ENCODE measurements at regions not wholly inside any gene's neighbourhood (a gene's known extent, or its start where the extent isn't known, plus 50 kb on each side); places are given as distances from the start of the nearest gene placed in this dataset.

DNA sequence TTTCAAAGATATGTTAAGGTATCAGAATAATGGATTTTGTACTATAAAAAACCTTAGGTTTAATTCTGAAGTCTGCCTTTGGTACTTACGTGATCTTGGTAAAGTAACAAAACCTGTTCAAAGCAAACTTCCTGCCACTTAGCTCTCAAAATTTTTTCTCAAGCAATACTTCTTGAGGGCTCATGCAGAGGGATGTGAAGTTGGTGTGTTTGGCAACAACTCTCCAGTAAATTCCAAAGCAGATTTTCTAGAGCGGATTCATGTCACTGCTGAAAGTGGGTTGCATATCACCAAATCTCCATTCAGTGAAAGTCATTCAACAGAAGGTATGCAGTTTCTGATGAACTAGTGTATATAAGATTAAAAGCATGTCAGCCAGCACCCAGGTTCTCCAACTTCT, 856.7 kb downstream of the CDH8 start:
- TF ChIP-seq EP300 (IDR thresholded peaks at IDR 0.05; ENCODE audit: borderline replicate concordance in 1 of 2, low read depth in 1 of 2, low read length in 1 of 2) (no peak), RFX5 (IDR thresholded peaks at IDR 0.05; ENCODE audit: low read length) (no peak), JUND (IDR thresholded peaks at IDR 0.05) (no peak), CHD2 (IDR thresholded peaks at IDR 0.05; ENCODE audit: low read length, partially characterized antibody) (no peak), FOXM1 (IDR thresholded peaks at IDR 0.05; ENCODE audit: low read depth) (no peak), TEAD4 (IDR thresholded peaks at IDR 0.05; ENCODE audit: borderline replicate concordance, insufficient read depth) (no peak), POLR2AphosphoS5 (IDR thresholded peaks at IDR 0.05; ENCODE audit: low read depth, low read length) (no peak), YY1 (IDR thresholded peaks at IDR 0.05; ENCODE audit: low read depth) (no peak)
- TF ChIP-seq, protein P1, sequence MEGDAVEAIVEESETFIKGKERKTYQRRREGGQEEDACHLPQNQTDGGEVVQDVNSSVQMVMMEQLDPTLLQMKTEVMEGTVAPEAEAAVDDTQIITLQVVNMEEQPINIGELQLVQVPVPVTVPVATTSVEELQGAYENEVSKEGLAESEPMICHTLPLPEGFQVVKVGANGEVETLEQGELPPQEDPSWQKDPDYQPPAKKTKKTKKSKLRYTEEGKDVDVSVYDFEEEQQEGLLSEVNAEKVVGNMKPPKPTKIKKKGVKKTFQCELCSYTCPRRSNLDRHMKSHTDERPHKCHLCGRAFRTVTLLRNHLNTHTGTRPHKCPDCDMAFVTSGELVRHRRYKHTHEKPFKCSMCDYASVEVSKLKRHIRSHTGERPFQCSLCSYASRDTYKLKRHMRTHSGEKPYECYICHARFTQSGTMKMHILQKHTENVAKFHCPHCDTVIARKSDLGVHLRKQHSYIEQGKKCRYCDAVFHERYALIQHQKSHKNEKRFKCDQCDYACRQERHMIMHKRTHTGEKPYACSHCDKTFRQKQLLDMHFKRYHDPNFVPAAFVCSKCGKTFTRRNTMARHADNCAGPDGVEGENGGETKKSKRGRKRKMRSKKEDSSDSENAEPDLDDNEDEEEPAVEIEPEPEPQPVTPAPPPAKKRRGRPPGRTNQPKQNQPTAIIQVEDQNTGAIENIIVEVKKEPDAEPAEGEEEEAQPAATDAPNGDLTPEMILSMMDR (IDR thresholded peaks at IDR 0.05), result no peak
- TF ChIP-seq, protein P2, sequence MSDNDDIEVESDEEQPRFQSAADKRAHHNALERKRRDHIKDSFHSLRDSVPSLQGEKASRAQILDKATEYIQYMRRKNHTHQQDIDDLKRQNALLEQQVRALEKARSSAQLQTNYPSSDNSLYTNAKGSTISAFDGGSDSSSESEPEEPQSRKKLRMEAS (IDR thresholded peaks at IDR 0.05; ENCODE audit: low read depth), result no peak
- TF ChIP-seq, protein P3, sequence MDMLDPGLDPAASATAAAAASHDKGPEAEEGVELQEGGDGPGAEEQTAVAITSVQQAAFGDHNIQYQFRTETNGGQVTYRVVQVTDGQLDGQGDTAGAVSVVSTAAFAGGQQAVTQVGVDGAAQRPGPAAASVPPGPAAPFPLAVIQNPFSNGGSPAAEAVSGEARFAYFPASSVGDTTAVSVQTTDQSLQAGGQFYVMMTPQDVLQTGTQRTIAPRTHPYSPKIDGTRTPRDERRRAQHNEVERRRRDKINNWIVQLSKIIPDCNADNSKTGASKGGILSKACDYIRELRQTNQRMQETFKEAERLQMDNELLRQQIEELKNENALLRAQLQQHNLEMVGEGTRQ (IDR thresholded peaks at IDR 0.05; ENCODE audit: borderline replicate concordance, low read depth, low read length), result no peak
- TF ChIP-seq, protein P4, sequence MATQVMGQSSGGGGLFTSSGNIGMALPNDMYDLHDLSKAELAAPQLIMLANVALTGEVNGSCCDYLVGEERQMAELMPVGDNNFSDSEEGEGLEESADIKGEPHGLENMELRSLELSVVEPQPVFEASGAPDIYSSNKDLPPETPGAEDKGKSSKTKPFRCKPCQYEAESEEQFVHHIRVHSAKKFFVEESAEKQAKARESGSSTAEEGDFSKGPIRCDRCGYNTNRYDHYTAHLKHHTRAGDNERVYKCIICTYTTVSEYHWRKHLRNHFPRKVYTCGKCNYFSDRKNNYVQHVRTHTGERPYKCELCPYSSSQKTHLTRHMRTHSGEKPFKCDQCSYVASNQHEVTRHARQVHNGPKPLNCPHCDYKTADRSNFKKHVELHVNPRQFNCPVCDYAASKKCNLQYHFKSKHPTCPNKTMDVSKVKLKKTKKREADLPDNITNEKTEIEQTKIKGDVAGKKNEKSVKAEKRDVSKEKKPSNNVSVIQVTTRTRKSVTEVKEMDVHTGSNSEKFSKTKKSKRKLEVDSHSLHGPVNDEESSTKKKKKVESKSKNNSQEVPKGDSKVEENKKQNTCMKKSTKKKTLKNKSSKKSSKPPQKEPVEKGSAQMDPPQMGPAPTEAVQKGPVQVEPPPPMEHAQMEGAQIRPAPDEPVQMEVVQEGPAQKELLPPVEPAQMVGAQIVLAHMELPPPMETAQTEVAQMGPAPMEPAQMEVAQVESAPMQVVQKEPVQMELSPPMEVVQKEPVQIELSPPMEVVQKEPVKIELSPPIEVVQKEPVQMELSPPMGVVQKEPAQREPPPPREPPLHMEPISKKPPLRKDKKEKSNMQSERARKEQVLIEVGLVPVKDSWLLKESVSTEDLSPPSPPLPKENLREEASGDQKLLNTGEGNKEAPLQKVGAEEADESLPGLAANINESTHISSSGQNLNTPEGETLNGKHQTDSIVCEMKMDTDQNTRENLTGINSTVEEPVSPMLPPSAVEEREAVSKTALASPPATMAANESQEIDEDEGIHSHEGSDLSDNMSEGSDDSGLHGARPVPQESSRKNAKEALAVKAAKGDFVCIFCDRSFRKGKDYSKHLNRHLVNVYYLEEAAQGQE (IDR thresholded peaks at IDR 0.05; ENCODE audit: low read depth, low read length), result no peak

Data from SK-N-SH (cell line).